PC-3 (cell line): ENCODE measurements at regions not wholly inside any gene's neighbourhood (a gene's known extent, or its start where the extent isn't known, plus 50 kb on each side); places are given as distances from the start of the nearest gene placed in this dataset.

Source experiments
- ATAC-seq: fragments of 200-7000 bp; cut with Tn5 transposase; 2 replicates; pipeline ENCODE4 v1.9.1; 2020; ENCODE audit warnings: mild to moderate bottlenecking, moderate library complexity
- BruUV-seq: library from RNA; stranded (reverse); fragments of 400-500 nt; replicated peaks from 2 replicates; lab custom pipeline; 2021; lab: Mats Ljungman, UMichigan
- CTCF ChIA-PET: fragments of 300-600 bp; sonication (Branson Sonifier 250); formaldehyde crosslinking; loops from one replicate; lab custom pipeline; 2022; ENCODE audit warnings: antibody characterized with exemption; lab: Charles Lee
- POLR2A ChIA-PET: fragments of 300-600 bp; sonication (Branson Sonifier 250); formaldehyde crosslinking; loops from one replicate; lab custom pipeline; 2022; ENCODE audit warnings: antibody characterized with exemption; ENCODE audit not compliant: unreplicated experiment; lab: Charles Lee
- DNase-seq: peaks from one replicate; pipeline ENCODE4 v3.0.0-alpha.2; 2015
- H2AFZ ChIP-seq: fragments of 300-600 bp; sonication (generic); 2 replicates; pipeline ENCODE4 v1.6.0; 2016; ENCODE audit warnings: antibody characterized with exemption, low read length
- H3F3A ChIP-seq: fragments of 300-600 bp; sonication (generic); one replicate; pipeline ENCODE4 v1.6.0; 2017; ENCODE audit warnings: antibody characterized with exemption, low read length, control low read depth, mild to moderate bottlenecking; ENCODE audit not compliant: unreplicated experiment
- H3K27ac ChIP-seq: fragments of 300-600 bp; sonication (generic); 2 replicates; pipeline ENCODE4 v1.5.1; 2016; ENCODE audit warnings: mild to moderate bottlenecking, low read length
- H3K27me3 ChIP-seq: fragments of 300-600 bp; sonication (generic); 2 replicates; pipeline ENCODE4 v1.6.1; 2016; ENCODE audit warnings: low read length, mixed read lengths
- H3K36me3 ChIP-seq: fragments of 300-600 bp; sonication (generic); 2 replicates; pipeline ENCODE4 v1.6.1; 2016; ENCODE audit warnings: low read depth, mixed run types, low read length, mixed read lengths
- H3K4me1 ChIP-seq: fragments of 300-600 bp; sonication (generic); 2 replicates; pipeline ENCODE4 v1.5.1; 2016; ENCODE audit warnings: low read length; ENCODE audit not compliant: insufficient read depth
- H3K4me2 ChIP-seq: fragments of 300-600 bp; sonication (generic); 2 replicates; pipeline ENCODE4 v1.6.0; 2016; ENCODE audit warnings: low read length
- H3K4me3 ChIP-seq: fragments of 300-600 bp; sonication (generic); 2 replicates; pipeline ENCODE4 v1.5.1; 2016; ENCODE audit warnings: mild to moderate bottlenecking, low read length, mixed read lengths
- H3K79me2 ChIP-seq: fragments of 300-600 bp; sonication (generic); 2 replicates; pipeline ENCODE4 v1.6.1; 2017; ENCODE audit warnings: low read length, mixed read lengths
- H3K9ac ChIP-seq: fragments of 300-600 bp; sonication (generic); 2 replicates; pipeline ENCODE4 v1.6.0; 2016; ENCODE audit warnings: mild to moderate bottlenecking, low read length
- H3K9me2 ChIP-seq: fragments of 300-600 bp; sonication (generic); replicated peaks from 2 replicates; pipeline ENCODE4 v1.6.1; 2016; ENCODE audit warnings: mixed run types, low read length, mixed read lengths
- H3K9me3 ChIP-seq: fragments of 300-600 bp; sonication (generic); 2 replicates; pipeline ENCODE4 v1.6.1; 2016; ENCODE audit warnings: low read length, mixed read lengths
- H4K20me1 ChIP-seq: fragments of 300-600 bp; sonication (generic); 2 replicates; pipeline ENCODE4 v1.6.1; 2016; ENCODE audit warnings: low read length, mixed read lengths
- EZH2 ChIP-seq: fragments of 300-600 bp; sonication (generic); IDR thresholded peaks from one replicate; pipeline ENCODE4 v1.6.1; 2017; ENCODE audit warnings: antibody characterized with exemption, mild to moderate bottlenecking, low read length; ENCODE audit not compliant: unreplicated experiment
- EZH2phosphoT487 ChIP-seq: fragments of 300-600 bp; sonication (generic); IDR thresholded peaks from 2 replicates; pipeline ENCODE4 v1.6.1; 2018; ENCODE audit warnings: mild to moderate bottlenecking, antibody characterized with exemption, low read length, borderline replicate concordance
- intact Hi-C: fragments of 100-400 bp; cut with micrococcal nuclease; formaldehyde crosslinking; loops from 2 replicates; pipeline ENCODE4 v1.9.0; 2023
- TF ChIP-seq, protein P1 (sequence below): fragments of 300-600 bp; sonication (generic); conservative IDR thresholded peaks from 2 replicates; pipeline ENCODE4 v1.5.1; 2017; ENCODE audit warnings: antibody characterized with exemption, low read depth, mild to moderate bottlenecking, low read length

DNA sequence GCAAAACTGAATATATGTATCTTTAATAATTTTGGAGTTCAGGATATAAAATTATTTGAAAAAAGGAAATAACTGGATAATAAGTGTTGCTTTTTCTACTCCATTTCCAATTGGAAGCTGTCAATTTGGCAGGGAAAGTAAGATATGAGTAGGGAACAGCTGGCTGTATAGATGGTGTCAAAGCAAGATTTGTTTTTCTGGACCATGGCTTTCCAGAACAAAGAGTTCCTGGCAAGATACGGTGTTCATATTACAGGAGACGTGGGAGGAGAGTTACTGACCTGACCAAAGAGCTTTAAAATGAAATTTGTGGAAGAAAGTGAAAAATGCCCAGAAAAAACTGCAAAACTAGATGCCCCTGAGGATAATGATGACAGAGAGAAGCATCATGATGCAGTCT is 442.7 kb upstream of the KIRREL3 start:
- CTCF ChIA-PET, result no interaction called here
- intact Hi-C loops, result no loop called here

DNA sequence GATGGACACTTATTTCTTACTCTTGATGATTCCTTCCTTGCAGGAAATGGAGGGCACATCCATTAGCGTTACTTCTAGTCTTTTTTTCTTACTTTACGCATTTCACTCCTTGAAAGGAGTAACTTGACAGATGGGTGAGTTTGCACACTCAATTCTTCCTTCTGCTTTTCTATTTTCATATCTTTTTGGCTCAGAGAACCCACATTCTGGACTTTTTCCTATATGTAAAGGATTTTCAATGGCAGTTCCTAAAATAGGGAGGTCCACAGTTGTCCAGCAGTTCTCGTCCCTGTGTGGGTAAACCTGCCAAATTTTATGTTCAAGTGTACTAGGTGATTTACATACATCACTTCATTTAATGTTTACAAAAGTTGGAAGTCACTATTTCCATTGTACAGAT is 440.0 kb upstream of the KIRREL3 start:
- H3K9me3 ChIP-seq, result 0 out of 2 replicates have a peak, but pooled peaks cover 5% of the 10 kb centered on the region
- TF ChIP-seq, protein P1, sequence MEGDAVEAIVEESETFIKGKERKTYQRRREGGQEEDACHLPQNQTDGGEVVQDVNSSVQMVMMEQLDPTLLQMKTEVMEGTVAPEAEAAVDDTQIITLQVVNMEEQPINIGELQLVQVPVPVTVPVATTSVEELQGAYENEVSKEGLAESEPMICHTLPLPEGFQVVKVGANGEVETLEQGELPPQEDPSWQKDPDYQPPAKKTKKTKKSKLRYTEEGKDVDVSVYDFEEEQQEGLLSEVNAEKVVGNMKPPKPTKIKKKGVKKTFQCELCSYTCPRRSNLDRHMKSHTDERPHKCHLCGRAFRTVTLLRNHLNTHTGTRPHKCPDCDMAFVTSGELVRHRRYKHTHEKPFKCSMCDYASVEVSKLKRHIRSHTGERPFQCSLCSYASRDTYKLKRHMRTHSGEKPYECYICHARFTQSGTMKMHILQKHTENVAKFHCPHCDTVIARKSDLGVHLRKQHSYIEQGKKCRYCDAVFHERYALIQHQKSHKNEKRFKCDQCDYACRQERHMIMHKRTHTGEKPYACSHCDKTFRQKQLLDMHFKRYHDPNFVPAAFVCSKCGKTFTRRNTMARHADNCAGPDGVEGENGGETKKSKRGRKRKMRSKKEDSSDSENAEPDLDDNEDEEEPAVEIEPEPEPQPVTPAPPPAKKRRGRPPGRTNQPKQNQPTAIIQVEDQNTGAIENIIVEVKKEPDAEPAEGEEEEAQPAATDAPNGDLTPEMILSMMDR, result no peak
- no peak for TF ChIP-seq EZH2
- no peak for TF ChIP-seq EZH2phosphoT487
- no peak overlapping the region for H2AFZ ChIP-seq
- DNase-seq (no peak), ATAC-seq (no peak)
- H3F3A ChIP-seq, result no peaks in the 10 kb centered on the region
- no peaks in the 10 kb centered on the region for H3K4me1 ChIP-seq
- no peak overlapping the region for H3K27ac ChIP-seq
- no TSS peak for BruUV-seq
- H3K9me2 ChIP-seq, result no peaks in the 10 kb centered on the region
- H3K27me3 ChIP-seq, result peaks cover 11% of the 10 kb centered on the region; the same call in 1 of the 2 replicates
- no peaks in the 10 kb centered on the region for H3K79me2 ChIP-seq
- H3K4me3 ChIP-seq, result no peak overlapping the region
- CTCF ChIA-PET, result no interaction called here
- H3K9ac ChIP-seq, result no peak overlapping the region
- no peaks in the 10 kb centered on the region for H3K36me3 ChIP-seq
- no peaks in the 10 kb centered on the region for H4K20me1 ChIP-seq
- POLR2A ChIA-PET, result no interaction called here
- H3K4me2 ChIP-seq, result no peak overlapping the region
- intact Hi-C loops, result no loop called here

More for the DNA sequence above, 442.7 kb upstream of the KIRREL3 start:
- Histone ChIP-seq H3K79me2 (no peaks in the 10 kb centered on the region), H4K20me1 (no peaks in the 10 kb centered on the region), H3K9ac (no peak overlapping the region), H3K36me3 (no peaks in the 10 kb centered on the region), H3K27ac (no peak overlapping the region), H3F3A (no peaks in the 10 kb centered on the region), H3K9me3 (0 out of 2 replicates have a peak, but pooled peaks cover 5% of the 10 kb centered on the region), H3K4me2 (no peak overlapping the region), H3K27me3 (peaks cover 14% of the 10 kb centered on the region; the same call in 1 of the 2 replicates), H3K4me1 (no peaks in the 10 kb centered on the region), H3K9me2 (no peaks in the 10 kb centered on the region), H3K4me3 (no peak overlapping the region), H2AFZ (no peak overlapping the region)
- no peak for ATAC-seq
- DNase-seq, result no peak
- no TSS peak for BruUV-seq
- TF ChIP-seq EZH2 (no peak), EZH2phosphoT487 (no peak)
- TF ChIP-seq, protein P1, result no peak
- POLR2A ChIA-PET, result no interaction called here

GRCh38 chr11:127425281-127425680 is 424.7 kb upstream of the KIRREL3 start:
- Histone ChIP-seq H3K9me2 (no peaks in the 10 kb centered on the region), H2AFZ (no peak overlapping the region), H3K4me2 (no peak overlapping the region), H3K27ac (no peak overlapping the region), H3K4me1 (no peaks in the 10 kb centered on the region), H4K20me1 (no peaks in the 10 kb centered on the region), H3K9ac (no peak overlapping the region), H3K27me3 (no peaks in the 10 kb centered on the region), H3F3A (no peaks in the 10 kb centered on the region), H3K36me3 (no peaks in the 10 kb centered on the region), H3K4me3 (no peak overlapping the region), H3K79me2 (no peaks in the 10 kb centered on the region), H3K9me3 (peaks cover 6% of the 10 kb centered on the region; the same call in 1 of the 2 replicates)
- DNase-seq (no peak), ATAC-seq (no peak)
- ChIA-PET POLR2A (no interaction called here), CTCF (no interaction called here)
- intact Hi-C loops, result no loop called here
- TF ChIP-seq, protein P1, result no peak
- TF ChIP-seq EZH2phosphoT487 (no peak), EZH2 (no peak)
- no TSS peak for BruUV-seq
